NCI-H1417 treated with DMSO at 0.1 percent for 48 hours (cell line): ENCODE measurements at regions not wholly inside any gene's neighbourhood (a gene's known extent, or its start where the extent isn't known, plus 50 kb on each side); places are given as distances from the start of the nearest gene placed in this dataset.
A peak's percentile ranks its signal among the peaks of the same experiment; 100 is the strongest.

Experiments used
- DNase-seq: peaks from one replicate; lab custom pipeline; 2025; lab: John Stamatoyannopoulos, UW

GRCh38 chr7:12456506-12456905 is 52.8 kb upstream of the VWDE start:
- no peak for DNase-seq

GRCh38 chr7:12458520-12459131 is 55.0 kb upstream of the VWDE start:
- DNase-seq, result peak; percentile 48

GRCh38 chr7:12467837-12468236 is 64.2 kb upstream of the VWDE start:
- no peak for DNase-seq

- no peak for DNase-seq
Measured at GRCh38 chr7:12469568-12469967, 65.9 kb upstream of the VWDE start.

GRCh38 chr7:12470930-12471329 is 67.3 kb upstream of the VWDE start:
- DNase-seq, result no peak

- DNase-seq, result no peak
Measured at GRCh38 chr7:12474035-12474434, 70.4 kb upstream of the VWDE start.

GRCh38 chr7:12475362-12476063 is 71.8 kb upstream of the VWDE start:
- DNase-seq, result no peak

- no peak for DNase-seq
Measured at GRCh38 chr7:12477620-12478019, 74.0 kb upstream of the VWDE start.

GRCh38 chr7:12481722-12482121 is 78.1 kb upstream of the VWDE start:
- DNase-seq, result no peak

- no peak for DNase-seq
Measured at GRCh38 chr7:12485845-12486244, 82.2 kb upstream of the VWDE start.

- no peak for DNase-seq
Measured at GRCh38 chr7:12488341-12488740, 82.2 kb upstream of the SCIN start.

- DNase-seq, result peak; percentile 54
Measured at GRCh38 chr7:12490107-12490688, 80.3 kb upstream of the SCIN start.

- no peak for DNase-seq
Measured at GRCh38 chr7:12490940-12491339, 79.6 kb upstream of the SCIN start.

- no peak for DNase-seq
Measured at GRCh38 chr7:12491526-12491925, 79.0 kb upstream of the SCIN start.

- no peak for DNase-seq
Measured at GRCh38 chr7:12493407-12493806, 77.1 kb upstream of the SCIN start.

GRCh38 chr7:12493863-12494686 is 76.4 kb upstream of the SCIN start:
- no peak for DNase-seq

- no peak for DNase-seq
Measured at GRCh38 chr7:12494687-12495024, 75.9 kb upstream of the SCIN start.

GRCh38 chr7:12496901-12497674 is 73.4 kb upstream of the SCIN start:
- peak; percentile 72 for DNase-seq

- no peak for DNase-seq
Measured at GRCh38 chr7:12504149-12504548, 66.4 kb upstream of the SCIN start.

GRCh38 chr7:12508005-12508404 is 62.5 kb upstream of the SCIN start:
- no peak for DNase-seq

GRCh38 chr7:12508554-12508953 is 62.0 kb upstream of the SCIN start:
- no peak for DNase-seq

- no peak for DNase-seq
Measured at GRCh38 chr7:12517451-12517850, 53.1 kb upstream of the SCIN start.
